SU-DHL-6 (cell line): ENCODE measurements at regions not wholly inside any gene's neighbourhood (a gene's known extent, or its start where the extent isn't known, plus 50 kb on each side); places are given as distances from the start of the nearest gene placed in this dataset.

Experiments used
- CTCF ChIP-seq: fragments of 200-600 bp; sonication (generic); IDR thresholded peaks from one replicate; pipeline ENCODE4 v1.5.1; 2017; ENCODE audit warnings: antibody characterized with exemption, mild to moderate bottlenecking, low read length, moderate library complexity; ENCODE audit not compliant: insufficient read depth, poor library complexity, severe bottlenecking
- EZH2phosphoT487 ChIP-seq: fragments of 200-600 bp; sonication (generic), shearing (Covaris generic); conservative IDR thresholded peaks from 2 replicates; pipeline ENCODE4 v1.6.1; 2018; ENCODE audit warnings: mild to moderate bottlenecking, antibody characterized with exemption, low read length, moderate library complexity, mixed read lengths

GRCh38 chr3:110734524-110734923 is 337.1 kb upstream of the NECTIN3 start:
- TF ChIP-seq CTCF (no peak), EZH2phosphoT487 (no peak)
